Karpas-422 (cell line): ENCODE measurements at regions not wholly inside any gene's neighbourhood (a gene's known extent, or its start where the extent isn't known, plus 50 kb on each side); places are given as distances from the start of the nearest gene placed in this dataset.

ENCODE experiments used
- DNase-seq: peaks from one replicate; pipeline ENCODE4 v3.0.0-alpha.2; 2015
- H2AFZ ChIP-seq: fragments of 200-600 bp; sonication (generic); 2 replicates; pipeline ENCODE4 v1.6.1; 2014; ENCODE audit warnings: antibody characterized with exemption, low read length, mixed read lengths
- H3K27ac ChIP-seq: fragments of 200-600 bp; sonication (generic); 2 replicates; pipeline ENCODE4 v1.5.1; 2014; ENCODE audit warnings: mild to moderate bottlenecking, low read length, moderate library complexity
- H3K27me3 ChIP-seq: fragments of 200-600 bp; sonication (generic); 2 replicates; pipeline ENCODE4 v1.6.1; 2014; ENCODE audit warnings: low read length, mixed read lengths
- H3K36me3 ChIP-seq: fragments of 200-600 bp; sonication (generic); 2 replicates; pipeline ENCODE4 v1.6.1; 2014; ENCODE audit warnings: low read length, mixed read lengths; ENCODE audit not compliant: insufficient read depth
- H3K4me1 ChIP-seq: fragments of 200-600 bp; sonication (generic); 2 replicates; pipeline ENCODE4 v1.6.1; 2014; ENCODE audit warnings: mild to moderate bottlenecking, low read length, mixed read lengths
- H3K4me2 ChIP-seq: fragments of 200-600 bp; sonication (generic); 2 replicates; pipeline ENCODE4 v1.6.1; 2014; ENCODE audit warnings: low read length, low read depth, mild to moderate bottlenecking; ENCODE audit not compliant: poor library complexity, severe bottlenecking
- H3K4me3 ChIP-seq: fragments of 200-600 bp; sonication (generic); 2 replicates; pipeline ENCODE4 v1.5.1; 2014; ENCODE audit warnings: mild to moderate bottlenecking, antibody characterized with exemption, low read length, mixed read lengths
- H3K79me2 ChIP-seq: fragments of 200-600 bp; sonication (generic); 2 replicates; pipeline ENCODE4 v1.6.1; 2014; ENCODE audit warnings: mild to moderate bottlenecking, low read length, mixed read lengths
- H3K9ac ChIP-seq: fragments of 200-600 bp; sonication (generic); 2 replicates; pipeline ENCODE4 v1.6.0; 2014; ENCODE audit warnings: low read length
- H3K9me2 ChIP-seq: fragments of 200-600 bp; sonication (generic), shearing (Covaris generic); replicated peaks from 2 replicates; pipeline ENCODE4 v1.6.0; 2014; ENCODE audit warnings: mild to moderate bottlenecking, low read length, moderate library complexity; ENCODE audit not compliant: insufficient read depth
- H3K9me3 ChIP-seq: fragments of 300-700, 200-600 bp; sonication (generic); 2 replicates; pipeline ENCODE4 v1.6.1; 2014; ENCODE audit warnings: low read length, mixed read lengths
- H4K20me1 ChIP-seq: fragments of 200-600 bp; sonication (generic); 2 replicates; pipeline ENCODE4 v1.6.1; 2014; ENCODE audit warnings: mild to moderate bottlenecking, antibody characterized with exemption, low read length, low read depth; ENCODE audit not compliant: insufficient read depth

DNA sequence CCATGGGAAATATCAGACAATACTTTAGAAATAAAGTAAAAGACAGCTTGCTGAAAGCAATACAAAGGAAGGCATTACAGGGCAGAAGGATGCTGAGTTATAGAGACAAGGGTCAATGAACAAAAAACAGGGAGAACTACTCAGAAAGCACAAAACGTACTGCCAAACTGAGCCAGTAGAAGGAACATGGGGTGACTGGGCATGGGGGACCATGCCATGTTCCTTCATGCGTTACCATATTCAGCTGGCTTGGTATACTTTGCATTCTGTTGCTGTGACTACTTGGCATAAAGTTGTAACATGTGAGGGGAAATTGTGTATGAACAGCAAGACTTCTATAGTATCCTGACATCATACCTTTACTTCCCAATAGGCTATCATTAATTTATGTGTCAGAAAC is 358.6 kb upstream of the LYPLAL1 start:
- DNase-seq: peak; percentile 24
- H2AFZ ChIP-seq: no peak overlapping the region
- no peak overlapping the region for H3K9ac ChIP-seq
- H3K27me3 ChIP-seq: no peaks in the 10 kb centered on the region
- no peaks in the 10 kb centered on the region for H3K79me2 ChIP-seq
- no peaks in the 10 kb centered on the region for H3K36me3 ChIP-seq
- no peaks in the 10 kb centered on the region for H3K9me3 ChIP-seq
- H3K4me1 ChIP-seq: no peaks in the 10 kb centered on the region
- H3K27ac ChIP-seq: no peak overlapping the region
- H3K4me3 ChIP-seq: no peak overlapping the region
- no peaks in the 10 kb centered on the region for H4K20me1 ChIP-seq
- no peak overlapping the region for H3K4me2 ChIP-seq
- H3K9me2 ChIP-seq: no peaks in the 10 kb centered on the region

DNA sequence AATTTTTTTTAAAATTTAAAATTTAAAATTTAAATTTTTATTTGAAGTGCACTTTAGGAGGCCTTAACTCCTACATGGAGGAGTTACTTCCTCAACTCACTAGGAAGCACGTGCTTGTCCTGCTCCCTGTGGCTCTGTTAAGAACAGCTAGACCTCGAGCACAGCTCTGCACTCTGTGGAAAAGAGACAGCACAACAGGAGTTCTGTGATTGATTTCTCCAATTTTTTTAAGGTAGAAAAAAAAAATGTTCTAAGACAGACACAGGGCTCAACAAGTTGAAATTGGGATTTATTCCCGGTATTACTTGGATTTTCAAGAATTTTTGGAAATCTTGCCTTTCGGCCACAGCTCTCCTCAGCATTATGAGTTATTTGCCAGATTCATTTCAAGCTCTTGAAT is 356.6 kb upstream of the LYPLAL1 start:
- Histone ChIP-seq H3K4me3 (no peak overlapping the region), H3K9me3 (no peaks in the 10 kb centered on the region), H3K4me1 (no peaks in the 10 kb centered on the region), H3K9me2 (no peaks in the 10 kb centered on the region), H3K79me2 (no peaks in the 10 kb centered on the region), H3K27ac (no peak overlapping the region), H2AFZ (no peak overlapping the region), H3K9ac (no peak overlapping the region), H3K27me3 (no peaks in the 10 kb centered on the region), H3K4me2 (no peak overlapping the region), H4K20me1 (no peaks in the 10 kb centered on the region), H3K36me3 (no peaks in the 10 kb centered on the region)
- DNase-seq: peak; percentile 9

DNA sequence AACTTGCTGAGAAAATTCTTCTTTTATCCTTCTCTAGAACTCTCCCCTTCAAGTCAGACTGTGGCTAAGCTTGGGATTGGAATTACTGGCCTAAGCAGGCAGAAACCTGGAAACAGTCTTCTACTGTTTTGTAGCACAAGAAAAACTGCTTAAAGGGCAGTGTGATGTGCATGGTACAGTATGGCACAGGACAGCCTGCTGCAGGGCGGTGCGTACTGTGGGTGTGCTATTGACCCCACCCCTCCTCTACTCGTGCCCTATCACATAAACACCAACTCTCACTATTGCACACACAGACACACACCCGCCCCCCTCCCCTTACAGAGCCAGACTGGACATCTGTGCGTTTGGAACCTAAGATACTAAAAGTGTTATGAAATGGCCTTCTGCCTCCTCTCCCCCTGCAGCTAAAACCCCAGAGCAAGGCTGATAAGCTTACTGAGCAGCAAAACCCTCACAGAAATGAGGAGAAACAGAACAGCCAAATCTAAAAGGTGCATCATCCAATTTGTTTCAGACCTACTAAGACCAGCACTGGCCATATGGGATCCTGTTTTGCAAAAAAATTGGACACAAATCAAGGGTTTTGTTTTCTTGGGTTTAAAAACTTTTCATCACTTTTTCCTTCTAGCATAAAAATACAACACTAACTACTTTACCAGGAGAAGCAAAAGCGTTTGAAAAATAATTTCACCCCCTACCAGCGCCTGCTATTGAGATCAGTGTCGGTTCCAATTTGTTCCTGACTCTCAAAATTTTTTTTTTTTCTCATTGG is 355.8 kb upstream of the LYPLAL1 start:
- Histone ChIP-seq H3K4me2 (no peak overlapping the region), H3K36me3 (no peaks in the 10 kb centered on the region), H3K9me3 (no peaks in the 10 kb centered on the region), H3K27me3 (no peaks in the 10 kb centered on the region), H3K4me3 (no peak overlapping the region), H4K20me1 (no peaks in the 10 kb centered on the region), H3K9ac (no peak overlapping the region), H3K79me2 (no peaks in the 10 kb centered on the region), H3K4me1 (no peaks in the 10 kb centered on the region), H3K9me2 (no peaks in the 10 kb centered on the region), H3K27ac (no peak overlapping the region), H2AFZ (no peak overlapping the region)
- no peak for DNase-seq

DNA sequence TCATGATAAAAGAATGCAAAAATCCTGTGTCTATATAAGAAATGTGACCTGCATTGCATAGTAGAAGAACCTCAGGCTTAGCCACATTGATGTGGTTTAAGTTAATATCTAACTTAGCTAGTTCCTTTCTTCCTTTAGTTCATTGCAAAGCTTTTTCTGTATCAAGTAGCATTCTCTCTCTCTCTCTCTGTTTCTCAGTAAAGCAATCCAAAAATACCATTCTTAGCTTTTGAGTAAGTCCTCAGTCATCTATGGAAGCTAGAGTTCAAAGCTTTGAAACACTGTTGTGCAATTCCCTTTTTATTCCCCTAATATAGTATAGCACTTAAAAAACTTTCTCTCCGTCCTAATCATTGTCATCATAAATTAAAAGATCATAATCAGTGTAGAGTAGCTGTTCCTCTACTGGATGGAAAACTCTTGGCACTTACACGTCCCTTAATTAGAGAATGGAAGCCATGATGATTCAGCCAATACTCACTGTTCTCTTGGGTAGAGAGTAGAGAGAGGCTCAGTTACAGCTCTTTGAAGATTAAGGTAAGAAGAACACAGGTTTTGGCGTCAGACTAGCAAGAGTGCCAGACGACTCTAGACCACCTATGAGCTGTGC is 350.3 kb upstream of the LYPLAL1 start:
- H2AFZ ChIP-seq: no peak overlapping the region
- no peaks in the 10 kb centered on the region for H3K9me2 ChIP-seq
- no peak overlapping the region for H3K4me2 ChIP-seq
- no peak overlapping the region for H3K9ac ChIP-seq
- no peaks in the 10 kb centered on the region for H3K27me3 ChIP-seq
- H3K27ac ChIP-seq: no peak overlapping the region
- no peak overlapping the region for H3K4me3 ChIP-seq
- no peaks in the 10 kb centered on the region for H3K9me3 ChIP-seq
- no peaks in the 10 kb centered on the region for H4K20me1 ChIP-seq
- no peaks in the 10 kb centered on the region for H3K36me3 ChIP-seq
- no peak for DNase-seq
- H3K79me2 ChIP-seq: no peaks in the 10 kb centered on the region
- no peaks in the 10 kb centered on the region for H3K4me1 ChIP-seq

DNA sequence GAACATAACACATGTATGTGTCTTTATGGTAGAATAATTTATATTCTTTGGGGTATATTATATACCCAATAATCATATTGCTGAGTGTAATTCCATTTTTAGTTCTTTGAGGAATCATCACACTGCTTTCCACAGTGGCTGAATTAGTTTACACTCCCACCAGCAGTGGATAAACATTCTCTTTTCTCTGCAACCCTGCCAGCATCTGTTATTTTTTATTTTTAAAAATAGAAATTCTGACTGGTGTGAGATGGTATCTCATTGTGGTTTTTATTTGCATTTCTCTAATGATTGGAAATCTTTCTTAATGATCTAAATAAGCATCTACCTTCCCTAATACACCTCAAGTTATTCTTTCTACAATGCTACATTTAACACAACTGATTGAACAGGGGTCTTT is 346.2 kb upstream of the LYPLAL1 start:
- no peak overlapping the region for H2AFZ ChIP-seq
- no peak overlapping the region for H3K4me3 ChIP-seq
- no peak overlapping the region for H3K4me2 ChIP-seq
- no peak overlapping the region for H3K27ac ChIP-seq
- no peaks in the 10 kb centered on the region for H3K9me2 ChIP-seq
- no peak for DNase-seq
- H3K27me3 ChIP-seq: no peaks in the 10 kb centered on the region
- no peaks in the 10 kb centered on the region for H4K20me1 ChIP-seq
- no peak overlapping the region for H3K9ac ChIP-seq
- H3K4me1 ChIP-seq: no peaks in the 10 kb centered on the region
- H3K36me3 ChIP-seq: no peaks in the 10 kb centered on the region
- H3K79me2 ChIP-seq: no peaks in the 10 kb centered on the region
- H3K9me3 ChIP-seq: no peaks in the 10 kb centered on the region

DNA sequence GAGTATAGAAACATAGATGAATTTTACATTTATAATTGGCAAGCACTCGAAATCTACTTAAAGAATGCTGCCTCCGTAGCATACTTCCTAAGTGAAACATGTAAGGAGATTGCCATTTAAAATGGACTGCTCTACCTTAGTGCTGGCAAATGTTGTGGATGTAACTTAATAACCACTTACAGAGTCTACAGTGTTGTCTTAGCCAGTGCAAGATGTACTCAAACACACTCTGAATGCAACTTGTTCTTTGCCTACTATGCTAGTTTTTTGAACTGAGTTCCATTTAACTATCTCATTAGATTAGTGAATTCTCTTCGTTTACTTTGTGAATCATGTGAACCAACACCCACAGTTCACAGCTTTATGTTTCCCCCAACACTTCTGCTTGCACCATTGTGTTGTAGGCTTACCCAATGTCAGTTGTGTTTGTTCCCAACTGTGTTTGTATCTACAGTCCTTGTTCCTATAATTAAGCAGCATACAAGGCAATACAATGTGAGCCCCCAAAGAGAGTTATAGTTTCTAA is 345.5 kb upstream of the LYPLAL1 start:
- Histone ChIP-seq H3K36me3 (no peaks in the 10 kb centered on the region), H3K9me3 (no peaks in the 10 kb centered on the region), H3K4me1 (no peaks in the 10 kb centered on the region), H3K27ac (no peak overlapping the region), H2AFZ (no peak overlapping the region), H3K79me2 (no peaks in the 10 kb centered on the region), H4K20me1 (no peaks in the 10 kb centered on the region), H3K9me2 (no peaks in the 10 kb centered on the region), H3K27me3 (no peaks in the 10 kb centered on the region), H3K9ac (no peak overlapping the region), H3K4me3 (no peak overlapping the region), H3K4me2 (no peak overlapping the region)
- DNase-seq: no peak

DNA sequence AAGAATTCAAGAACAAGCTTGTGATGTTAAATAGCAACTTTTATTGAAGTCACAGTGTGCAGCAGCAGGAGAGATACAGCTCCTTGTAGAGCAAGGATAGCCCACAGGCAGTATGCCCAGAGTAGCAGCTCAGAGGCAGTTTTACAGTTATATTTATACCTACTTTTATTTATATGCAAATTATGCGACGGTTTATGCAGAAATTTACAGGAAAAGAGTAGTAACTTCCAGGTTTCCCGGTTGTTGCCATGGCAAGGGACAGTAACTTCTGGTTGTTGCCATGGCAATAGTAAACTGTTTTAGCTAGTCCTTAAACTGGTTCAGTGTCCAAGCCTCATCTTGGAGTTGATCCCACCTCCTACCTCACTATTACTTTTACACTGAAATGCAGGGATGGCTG is 344.6 kb upstream of the LYPLAL1 start:
- no peak overlapping the region for H3K9ac ChIP-seq
- no peak overlapping the region for H3K4me3 ChIP-seq
- no peak overlapping the region for H3K4me2 ChIP-seq
- no peaks in the 10 kb centered on the region for H3K4me1 ChIP-seq
- H2AFZ ChIP-seq: no peak overlapping the region
- H3K27me3 ChIP-seq: no peaks in the 10 kb centered on the region
- no peaks in the 10 kb centered on the region for H4K20me1 ChIP-seq
- H3K9me2 ChIP-seq: no peaks in the 10 kb centered on the region
- no peak for DNase-seq
- H3K9me3 ChIP-seq: no peaks in the 10 kb centered on the region
- H3K79me2 ChIP-seq: no peaks in the 10 kb centered on the region
- H3K36me3 ChIP-seq: no peaks in the 10 kb centered on the region
- H3K27ac ChIP-seq: no peak overlapping the region

DNA sequence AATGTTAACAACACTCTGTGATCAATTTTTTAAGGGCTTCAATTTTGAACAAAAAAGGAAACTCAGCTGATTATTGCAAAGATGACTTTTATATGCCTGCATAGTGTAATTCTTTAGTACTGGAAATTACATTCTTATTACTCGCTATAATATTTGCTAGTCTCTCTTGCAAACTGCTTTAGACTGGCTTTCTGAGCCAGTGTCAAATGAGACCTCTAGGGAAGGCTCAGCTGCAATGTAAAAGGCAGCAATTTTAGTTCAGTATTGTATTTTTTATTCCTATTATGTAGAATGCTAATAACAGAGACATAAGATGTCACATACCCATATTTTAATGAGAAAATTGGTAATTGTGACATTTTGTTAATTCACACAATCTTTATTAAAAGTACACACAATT is 338.1 kb upstream of the LYPLAL1 start:
- DNase-seq: peak; percentile 2
- no peak overlapping the region for H3K27ac ChIP-seq
- H3K9ac ChIP-seq: no peak overlapping the region
- H3K36me3 ChIP-seq: no peaks in the 10 kb centered on the region
- H3K27me3 ChIP-seq: no peaks in the 10 kb centered on the region
- no peaks in the 10 kb centered on the region for H3K4me1 ChIP-seq
- H3K4me3 ChIP-seq: no peak overlapping the region
- H3K9me2 ChIP-seq: no peaks in the 10 kb centered on the region; the same call in 1 of the 2 replicates
- no peak overlapping the region for H2AFZ ChIP-seq
- H3K79me2 ChIP-seq: no peaks in the 10 kb centered on the region
- H4K20me1 ChIP-seq: no peaks in the 10 kb centered on the region
- H3K4me2 ChIP-seq: no peak overlapping the region
- no peaks in the 10 kb centered on the region for H3K9me3 ChIP-seq
